ENCODE measurements at regions not wholly inside any gene's neighbourhood (a gene's known extent, or its start where the extent isn't known, plus 50 kb on each side); places are given as distances from the start of the nearest gene placed in this dataset.

DNA sequence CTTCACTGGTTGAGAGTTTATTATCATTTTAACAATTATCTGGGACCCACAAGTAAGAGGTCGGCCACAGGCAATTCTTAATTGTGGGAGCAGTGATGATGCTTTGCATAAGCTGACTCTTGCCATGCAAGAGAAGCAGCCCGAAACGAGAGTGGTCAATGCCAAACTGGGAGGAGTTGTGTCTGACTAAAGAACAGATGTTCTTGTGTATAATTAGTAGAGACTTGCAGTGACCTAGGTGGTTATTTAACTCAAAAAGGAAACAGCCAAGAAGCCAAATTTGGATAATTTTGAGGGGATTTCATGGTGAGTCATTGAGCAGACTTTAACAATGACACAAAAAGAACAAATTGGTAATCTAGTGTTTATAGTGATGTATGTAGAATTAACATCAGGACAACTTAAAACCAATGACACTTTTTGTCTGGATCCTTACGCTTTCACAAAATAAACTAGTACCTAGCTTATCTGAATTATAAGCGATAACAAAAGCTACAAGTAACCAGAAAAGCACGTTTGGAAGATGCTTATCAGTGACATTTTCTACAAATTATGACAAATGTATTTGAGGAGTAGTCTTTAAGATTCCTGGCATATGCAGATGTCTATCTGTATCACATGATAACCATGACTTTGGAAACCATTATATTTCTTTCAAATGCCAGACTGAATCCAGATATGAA is 184.7 kb upstream of the DLGAP1 start:
- TF ChIP-seq POLR2A (IDR thresholded peaks at IDR 0.05; ENCODE audit: low read depth, low read length) = no peak
- DNase-seq (ENCODE audit: insufficient read length, low spot score) = no peak
- FAIRE-seq = no peak

DNA sequence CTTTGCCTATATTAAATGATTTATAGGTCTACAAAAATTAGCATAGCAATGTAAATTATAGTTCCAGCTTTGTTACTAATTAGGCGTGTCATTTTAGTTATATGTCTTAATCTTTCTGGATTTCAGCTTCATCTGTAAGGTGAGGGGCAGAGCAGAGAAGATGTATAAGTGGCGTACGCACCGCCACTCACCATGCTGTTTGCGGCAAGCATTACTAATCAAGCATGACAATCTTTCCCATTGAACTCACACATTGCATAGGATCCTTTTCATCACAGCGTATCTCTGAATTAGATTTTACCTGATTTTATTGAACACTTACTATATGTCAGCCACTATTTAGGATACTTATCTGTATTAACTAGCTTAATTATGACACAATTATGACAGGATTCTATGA is 183.6 kb upstream of the DLGAP1 start:
- FAIRE-seq (no peak), DNase-seq (ENCODE audit: insufficient read length, low spot score) (no peak)
- TF ChIP-seq POLR2A (IDR thresholded peaks at IDR 0.05; ENCODE audit: low read depth, low read length) = no peak

DNA sequence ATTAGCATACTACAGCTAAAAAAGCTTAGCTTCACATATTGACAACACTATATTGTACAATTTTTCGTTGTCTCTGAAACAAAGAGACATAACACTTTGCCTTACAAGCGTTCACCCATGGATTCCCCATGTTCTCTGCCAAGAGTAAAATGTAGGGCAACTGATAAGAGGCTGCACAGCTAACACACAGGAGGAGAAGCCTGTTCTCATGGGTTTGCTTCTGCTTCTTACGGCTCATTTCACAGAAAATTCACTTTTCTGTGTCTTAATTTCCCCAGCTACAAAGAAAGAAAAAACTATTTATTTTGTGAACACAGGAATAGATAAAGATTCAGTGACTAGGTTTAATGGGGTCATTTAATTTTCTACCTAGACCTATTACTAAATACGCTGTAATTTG is 182.8 kb upstream of the DLGAP1 start:
- FAIRE-seq = no peak
- no peak for DNase-seq (ENCODE audit: insufficient read length, low spot score)

DNA sequence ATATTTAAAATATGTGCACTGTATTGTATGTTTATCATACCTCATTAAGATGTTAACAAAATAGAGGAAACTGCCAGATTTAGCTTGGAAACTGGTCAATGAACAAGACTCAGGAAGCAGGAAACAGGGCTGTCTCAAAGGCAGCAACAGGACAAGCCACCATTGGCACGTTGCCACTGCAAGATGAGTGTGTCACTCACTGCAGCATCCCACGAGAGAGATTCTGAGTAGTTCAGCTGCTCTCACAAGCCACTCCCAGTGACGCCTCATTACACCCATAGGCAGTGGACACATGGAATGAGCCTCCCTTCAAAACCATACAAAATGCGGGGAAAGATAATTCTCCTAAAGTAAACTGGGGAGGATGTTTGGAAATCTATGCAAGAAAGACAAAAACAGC is 181.9 kb upstream of the DLGAP1 start:
- no peak for TF ChIP-seq POLR2A (IDR thresholded peaks at IDR 0.05; ENCODE audit: low read depth, low read length)
- FAIRE-seq (no peak), DNase-seq (ENCODE audit: insufficient read length, low spot score) (no peak)

More for the DNA sequence above, 182.8 kb upstream of the DLGAP1 start:
- TF ChIP-seq POLR2A (IDR thresholded peaks at IDR 0.05; ENCODE audit: low read depth, low read length) = no peak

DNA sequence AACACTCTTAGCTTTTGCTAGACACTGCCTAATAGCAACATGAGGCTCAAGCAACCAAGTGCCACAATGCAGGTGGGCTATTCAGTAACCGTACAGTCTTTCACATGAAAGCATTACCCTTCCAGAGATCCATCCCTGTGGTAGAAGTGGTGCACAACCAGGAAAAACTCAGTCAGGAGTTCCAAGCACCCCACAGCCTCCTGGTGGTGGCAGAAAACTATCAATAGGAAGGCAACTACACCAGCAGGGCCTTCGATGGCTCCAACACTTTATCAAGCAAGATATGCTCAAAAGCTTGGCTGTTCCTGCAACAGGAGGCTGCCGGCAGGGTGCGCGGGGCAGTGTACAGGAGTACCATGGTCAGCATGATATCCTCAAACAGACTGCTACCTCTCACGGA is 176.1 kb upstream of the DLGAP1 start:
- TF ChIP-seq POLR2A (IDR thresholded peaks at IDR 0.05; ENCODE audit: low read depth, low read length) = no peak
- FAIRE-seq (no peak), DNase-seq (ENCODE audit: insufficient read length, low spot score) (no peak)

DNA sequence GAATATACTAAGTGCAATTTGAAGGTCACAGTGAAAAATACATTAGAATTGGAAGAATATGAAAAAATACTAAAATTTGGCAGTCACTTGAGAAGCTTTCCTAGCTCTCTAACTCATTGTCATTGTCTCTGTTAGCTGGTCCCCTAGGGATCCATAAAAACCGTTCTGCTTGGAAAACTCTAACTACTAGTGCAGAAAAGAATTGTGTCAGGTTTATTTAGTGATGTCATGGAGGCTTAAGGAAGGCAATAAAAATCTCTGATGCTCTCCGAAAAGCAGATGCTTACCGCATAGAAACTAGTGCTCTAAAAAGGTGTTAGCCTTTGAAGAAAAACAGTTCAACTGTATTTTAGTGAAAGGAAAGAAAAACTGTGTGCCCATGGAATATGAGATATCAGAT is 150.1 kb upstream of the DLGAP1 start:
- FAIRE-seq (no peak), DNase-seq (ENCODE audit: insufficient read length, low spot score) (no peak)
- no peak for TF ChIP-seq POLR2A (IDR thresholded peaks at IDR 0.05; ENCODE audit: low read depth, low read length)

DNA sequence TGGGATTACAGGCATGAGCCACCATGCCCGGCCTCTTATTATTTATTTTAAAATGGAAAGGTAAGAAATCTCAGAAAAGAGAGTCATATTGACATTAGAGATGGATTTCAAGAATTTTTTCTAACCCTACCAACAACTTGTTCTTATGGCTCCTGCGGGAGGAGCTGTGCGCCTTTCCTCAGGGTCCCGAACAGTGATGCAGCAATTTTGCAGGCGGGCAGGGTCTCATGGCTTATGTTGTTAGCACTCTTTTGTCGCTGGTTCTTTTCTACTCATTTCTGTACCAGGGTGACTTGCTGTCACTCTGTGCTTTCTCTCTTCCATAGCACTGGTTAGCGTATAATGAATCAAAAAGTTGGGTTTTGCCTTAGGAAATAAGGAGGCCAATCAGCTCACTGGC is 148.8 kb upstream of the DLGAP1 start:
- no peak for DNase-seq (ENCODE audit: insufficient read length, low spot score)

DNA sequence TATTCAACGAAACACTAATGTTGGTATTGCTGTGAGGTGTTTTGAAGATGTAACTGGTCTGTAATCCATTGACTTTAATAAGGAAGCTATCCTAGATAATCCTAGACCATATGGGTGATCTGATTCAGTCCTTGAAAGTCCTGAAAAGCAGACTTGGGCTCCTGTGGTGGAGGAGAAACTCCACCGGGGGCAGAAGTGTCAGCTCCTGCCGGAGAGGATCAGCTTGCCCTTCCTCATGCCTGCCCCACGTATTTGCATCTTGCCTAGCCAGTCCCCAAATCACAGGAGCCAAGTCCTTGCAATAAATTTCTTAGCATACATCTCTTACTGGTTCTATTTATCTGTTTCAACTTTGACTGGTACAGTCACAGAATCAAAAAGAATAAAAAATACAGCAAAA is 144.2 kb upstream of the DLGAP1 start:
- TF ChIP-seq POLR2A (IDR thresholded peaks at IDR 0.05; ENCODE audit: low read depth, low read length) = no peak
- FAIRE-seq (no peak), DNase-seq (ENCODE audit: insufficient read length, low spot score) (no peak)

More for the DNA sequence above, 148.8 kb upstream of the DLGAP1 start:
- no peak for FAIRE-seq
- TF ChIP-seq POLR2A (IDR thresholded peaks at IDR 0.05; ENCODE audit: low read depth, low read length) = no peak

DNA sequence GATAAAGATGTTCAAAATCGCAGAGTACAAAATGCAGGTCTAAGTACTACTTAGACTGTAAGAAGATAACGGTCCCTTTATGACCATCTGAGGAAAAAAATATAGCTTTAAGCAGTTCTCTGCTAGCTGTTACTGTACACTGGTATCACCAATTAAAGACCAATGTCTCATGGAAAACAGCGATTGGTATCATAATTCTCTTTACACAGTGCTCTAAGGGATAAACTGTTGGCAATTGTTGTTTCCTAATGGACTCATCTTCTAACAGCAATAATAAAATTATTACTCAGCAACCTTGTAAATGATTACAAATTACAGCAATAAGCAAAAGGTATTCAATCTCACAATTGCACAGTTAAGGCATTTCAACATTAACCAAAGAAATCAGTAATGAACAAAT is 142.2 kb upstream of the DLGAP1 start:
- FAIRE-seq (no peak), DNase-seq (ENCODE audit: insufficient read length, low spot score) (no peak)
- TF ChIP-seq POLR2A (IDR thresholded peaks at IDR 0.05; ENCODE audit: low read depth, low read length) = no peak

DNA sequence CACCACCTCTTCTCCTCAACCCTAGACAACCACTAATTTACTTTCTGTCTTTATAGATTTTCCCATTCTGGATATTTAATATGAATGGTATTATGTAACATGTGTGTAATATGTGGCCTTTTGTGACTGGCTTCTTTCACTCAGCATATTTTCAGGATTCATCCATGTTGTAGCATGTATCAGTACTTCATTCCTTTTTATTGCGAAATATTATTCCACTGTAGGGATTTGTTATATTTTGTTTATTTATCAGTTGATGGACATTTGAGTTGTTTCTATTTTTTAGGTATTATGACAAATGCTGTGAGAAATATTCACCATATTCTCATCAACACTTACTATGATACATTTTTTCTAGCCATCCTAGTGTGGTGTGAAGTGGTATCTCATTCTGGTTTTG is 138.8 kb upstream of the DLGAP1 start:
- no peak for TF ChIP-seq POLR2A (IDR thresholded peaks at IDR 0.05; ENCODE audit: low read depth, low read length)
- DNase-seq (ENCODE audit: insufficient read length, low spot score) (no peak), FAIRE-seq (no peak)

DNA sequence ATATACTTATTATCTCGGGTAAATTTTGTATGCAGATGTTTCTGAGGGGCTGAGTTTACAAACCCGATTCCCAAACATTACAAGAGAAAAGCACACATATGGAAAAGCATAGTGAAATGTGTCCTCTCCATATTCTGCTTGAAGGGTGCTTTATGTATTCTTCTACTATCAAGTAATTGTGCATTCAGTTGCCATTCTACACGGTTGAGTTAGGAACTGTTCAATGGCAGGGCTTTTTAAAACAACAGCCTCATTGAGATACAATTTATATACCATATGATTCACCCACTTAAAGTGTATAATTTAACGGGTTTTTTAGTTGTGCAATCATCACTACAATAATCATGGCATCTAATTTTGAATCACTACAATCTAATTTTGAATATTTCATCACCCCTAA is 138.4 kb upstream of the DLGAP1 start:
- no peak for FAIRE-seq
- TF ChIP-seq POLR2A (IDR thresholded peaks at IDR 0.05; ENCODE audit: low read depth, low read length) = no peak
- DNase-seq (ENCODE audit: insufficient read length, low spot score) = no peak

DNA sequence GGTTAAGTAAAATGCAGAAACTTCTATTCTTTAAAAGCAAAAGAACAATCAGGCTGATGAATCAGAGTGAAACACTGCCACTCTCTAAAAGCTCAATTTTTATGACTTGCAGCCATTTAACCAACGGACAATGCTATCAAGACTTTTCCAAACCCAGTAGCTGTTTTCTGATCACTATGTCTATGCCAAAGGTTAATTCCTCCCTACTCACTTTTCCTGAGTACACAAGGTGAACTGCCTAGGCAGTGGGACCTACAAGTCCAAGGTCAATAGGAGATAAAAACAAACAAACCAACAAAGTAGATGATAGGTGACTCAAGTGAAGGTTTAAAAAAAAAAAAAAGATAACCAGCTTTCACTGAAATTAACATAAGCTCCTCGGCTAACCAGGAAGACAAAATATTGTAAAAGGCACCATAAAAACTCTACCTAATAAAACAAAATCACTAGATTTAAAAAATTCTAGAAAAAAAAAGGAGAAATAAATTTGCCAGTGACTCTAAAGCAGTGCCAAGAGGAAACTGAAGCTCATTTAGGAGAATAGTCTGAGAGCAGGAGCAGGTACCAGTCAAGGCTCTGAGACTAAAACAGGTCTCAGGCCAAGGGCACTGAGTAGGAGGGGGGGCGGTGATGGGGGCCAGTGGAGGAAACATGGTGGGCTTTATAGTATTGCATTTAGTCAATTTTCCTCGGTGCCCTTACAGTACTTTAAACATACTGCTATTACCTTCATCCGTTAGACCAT is 134.1 kb upstream of the DLGAP1 start:
- FAIRE-seq = no peak
- TF ChIP-seq POLR2A (IDR thresholded peaks at IDR 0.05; ENCODE audit: low read depth, low read length) = no peak
- no peak for DNase-seq (ENCODE audit: insufficient read length, low spot score)

DNA sequence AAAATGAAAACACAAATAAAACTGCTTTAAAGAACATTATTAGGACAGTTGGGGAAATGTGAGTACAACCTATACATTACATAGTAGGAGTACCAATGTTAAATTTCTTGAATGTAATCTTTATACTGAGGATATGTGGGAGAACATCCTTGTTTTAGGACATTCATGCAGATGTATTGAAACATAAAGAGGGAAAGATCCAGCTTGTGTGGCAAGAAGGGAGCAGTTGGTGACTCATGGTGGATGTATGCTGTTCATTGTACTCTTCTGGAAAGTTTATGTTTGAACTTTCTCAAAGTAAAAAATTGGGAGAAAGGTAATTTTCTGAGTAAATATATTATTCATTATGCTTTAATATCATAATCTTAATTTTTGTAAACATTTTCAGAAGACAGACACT is 132.1 kb upstream of the DLGAP1 start:
- TF ChIP-seq POLR2A (IDR thresholded peaks at IDR 0.05; ENCODE audit: low read depth, low read length) = no peak
- DNase-seq (ENCODE audit: insufficient read length, low spot score) (no peak), FAIRE-seq (no peak)

DNA sequence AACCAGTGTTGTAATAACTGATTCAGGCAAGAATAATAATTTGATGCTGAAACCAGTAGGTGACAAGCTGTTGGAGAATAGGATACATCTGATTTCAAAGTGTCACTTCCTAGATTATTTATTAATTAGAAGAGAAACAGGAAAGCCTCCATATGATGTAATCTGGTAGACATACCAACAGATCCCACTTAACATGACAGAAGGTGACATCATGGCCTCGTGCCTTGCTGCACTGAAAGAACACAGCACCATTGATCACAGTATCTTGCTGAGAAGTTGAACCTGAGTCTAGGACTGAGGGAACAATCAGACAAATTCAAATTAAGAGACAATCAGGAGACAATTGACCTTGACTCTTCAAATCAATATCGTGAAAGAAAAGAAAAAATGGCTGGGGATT is 131.6 kb upstream of the DLGAP1 start:
- no peak for TF ChIP-seq POLR2A (IDR thresholded peaks at IDR 0.05; ENCODE audit: low read depth, low read length)
- DNase-seq (ENCODE audit: insufficient read length, low spot score) (no peak), FAIRE-seq (no peak)
